OCI-LY3 (cell line): ENCODE measurements at regions not wholly inside any gene's neighbourhood (a gene's known extent, or its start where the extent isn't known, plus 50 kb on each side); places are given as distances from the start of the nearest gene placed in this dataset.

Experiments used
- CTCF ChIP-seq: fragments of 200-600, 300-600 bp; sonication (generic); IDR thresholded peaks from 2 replicates; pipeline ENCODE4 v1.5.1; 2014; ENCODE audit warnings: antibody characterized with exemption, low read length, low read depth
- EZH2phosphoT487 ChIP-seq: fragments of 200-600 bp; shearing (Covaris generic); IDR thresholded peaks from 2 replicates; pipeline ENCODE4 v1.6.1; 2018; ENCODE audit warnings: antibody characterized with exemption, mixed run types, low read depth

- TF ChIP-seq EZH2phosphoT487, result no peak
- TF ChIP-seq CTCF, result no peak
Observed at GRCh38 chr5:68446487-68446894, 230.9 kb downstream of the PIK3R1 start.
